HG02943 (cell line): ENCODE measurements at regions not wholly inside any gene's neighbourhood (a gene's known extent, or its start where the extent isn't known, plus 50 kb on each side); places are given as distances from the start of the nearest gene placed in this dataset.
A peak's percentile ranks its signal among the peaks of the same experiment; 100 is the strongest.

Experiments
- ATAC-seq: cut with Tn5 transposase; IDR thresholded peaks from one replicate; pipeline ENCODE4 v1.9.1; 2021; ENCODE audit warnings: mild to moderate bottlenecking, low read depth, moderate library complexity; ENCODE audit not compliant: unreplicated experiment

- no peak for ATAC-seq
Measured at GRCh38 chr14:65184032-65184764, 81.9 kb upstream of the MAX start.

- ATAC-seq = no peak
Measured at GRCh38 chr14:65185829-65186228, 83.5 kb upstream of the MAX start.

- no peak for ATAC-seq
Measured at GRCh38 chr14:65186951-65187350, 84.6 kb upstream of the MAX start.

- ATAC-seq = no peak
Measured at GRCh38 chr14:65187421-65188049, 85.2 kb upstream of the MAX start.

GRCh38 chr14:65190312-65190711 is 88.0 kb upstream of the MAX start:
- ATAC-seq = no peak

- ATAC-seq = no peak
Measured at GRCh38 chr14:65191716-65192115, 89.4 kb upstream of the MAX start.

GRCh38 chr14:65192686-65193085 is 90.4 kb upstream of the MAX start:
- no peak for ATAC-seq

- no peak for ATAC-seq
Measured at GRCh38 chr14:65193916-65194590, 91.7 kb upstream of the MAX start.

GRCh38 chr14:65195042-65195719 is 92.9 kb upstream of the MAX start:
- ATAC-seq = peak; percentile 80

GRCh38 chr14:65198346-65198745 is 96.0 kb upstream of the MAX start:
- no peak for ATAC-seq

- ATAC-seq = no peak
Measured at GRCh38 chr14:65200454-65200853, 98.1 kb upstream of the MAX start.

GRCh38 chr14:65203574-65203973 is 101.3 kb upstream of the MAX start:
- ATAC-seq = no peak

GRCh38 chr14:65204056-65204455 is 101.7 kb upstream of the MAX start:
- no peak for ATAC-seq

GRCh38 chr14:65206078-65206447 is 103.7 kb upstream of the MAX start:
- ATAC-seq = no peak

- ATAC-seq = peak; percentile 56
Measured at GRCh38 chr14:65206448-65207096, 104.3 kb upstream of the MAX start.

- ATAC-seq = no peak
Measured at GRCh38 chr14:65208548-65208947, 106.2 kb upstream of the MAX start.

GRCh38 chr14:65210118-65210821 is 108.0 kb upstream of the MAX start:
- ATAC-seq = no peak

- no peak for ATAC-seq
Measured at GRCh38 chr14:65210822-65211182, 108.5 kb upstream of the MAX start.

- ATAC-seq = no peak
Measured at GRCh38 chr14:65211341-65211987, 109.1 kb upstream of the MAX start.

GRCh38 chr14:65213316-65213715 is 111.0 kb upstream of the MAX start:
- ATAC-seq = no peak
